GM06990 (cell line): ENCODE measurements at regions not wholly inside any gene's neighbourhood (a gene's known extent, or its start where the extent isn't known, plus 50 kb on each side); places are given as distances from the start of the nearest gene placed in this dataset.

Experiments
- DNase-seq: peaks from one replicate; pipeline ENCODE4 v3.0.0-alpha.2; 2011; ENCODE audit not compliant: insufficient read length; ENCODE audit errors: extremely low read depth
- H3K27me3 ChIP-seq: replicated peaks from 2 replicates; pipeline ENCODE4 v1.6.0; 2011; ENCODE audit warnings: low read length; ENCODE audit not compliant: control insufficient read depth, insufficient read depth
- H3K36me3 ChIP-seq: 2 replicates; pipeline ENCODE4 v1.5.1; 2011; ENCODE audit warnings: low read length; ENCODE audit not compliant: control insufficient read depth, insufficient read depth
- H3K4me3 ChIP-seq: replicated peaks from 2 replicates; pipeline ENCODE4 v1.5.1; 2011; ENCODE audit warnings: low read depth, mild to moderate bottlenecking, control low read depth, low read length
- TF ChIP-seq, protein P1 (sequence below): IDR thresholded peaks from 2 replicates; pipeline ENCODE4 v1.5.1; 2011; ENCODE audit warnings: low read length, control low read depth, mild to moderate bottlenecking, inconsistent platforms; ENCODE audit not compliant: insufficient read depth, poor library complexity, severe bottlenecking

- Histone ChIP-seq H3K36me3 (no peaks in the 10 kb centered on the region), H3K4me3 (no peak overlapping the region), H3K27me3 (no peaks in the 10 kb centered on the region)
- TF ChIP-seq, protein P1, sequence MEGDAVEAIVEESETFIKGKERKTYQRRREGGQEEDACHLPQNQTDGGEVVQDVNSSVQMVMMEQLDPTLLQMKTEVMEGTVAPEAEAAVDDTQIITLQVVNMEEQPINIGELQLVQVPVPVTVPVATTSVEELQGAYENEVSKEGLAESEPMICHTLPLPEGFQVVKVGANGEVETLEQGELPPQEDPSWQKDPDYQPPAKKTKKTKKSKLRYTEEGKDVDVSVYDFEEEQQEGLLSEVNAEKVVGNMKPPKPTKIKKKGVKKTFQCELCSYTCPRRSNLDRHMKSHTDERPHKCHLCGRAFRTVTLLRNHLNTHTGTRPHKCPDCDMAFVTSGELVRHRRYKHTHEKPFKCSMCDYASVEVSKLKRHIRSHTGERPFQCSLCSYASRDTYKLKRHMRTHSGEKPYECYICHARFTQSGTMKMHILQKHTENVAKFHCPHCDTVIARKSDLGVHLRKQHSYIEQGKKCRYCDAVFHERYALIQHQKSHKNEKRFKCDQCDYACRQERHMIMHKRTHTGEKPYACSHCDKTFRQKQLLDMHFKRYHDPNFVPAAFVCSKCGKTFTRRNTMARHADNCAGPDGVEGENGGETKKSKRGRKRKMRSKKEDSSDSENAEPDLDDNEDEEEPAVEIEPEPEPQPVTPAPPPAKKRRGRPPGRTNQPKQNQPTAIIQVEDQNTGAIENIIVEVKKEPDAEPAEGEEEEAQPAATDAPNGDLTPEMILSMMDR, result peak; percentile 16
- DNase-seq, result no peak
Observed at GRCh38 chr4:100576570-100576969, 58.7 kb upstream of the EMCN start.

GRCh38 chr4:100574607-100575006 lies 56.8 kb upstream of the EMCN start:
- H3K36me3 ChIP-seq, result no peaks in the 10 kb centered on the region
- no peaks in the 10 kb centered on the region for H3K27me3 ChIP-seq
- no peak for DNase-seq
- no peak overlapping the region for H3K4me3 ChIP-seq
- TF ChIP-seq, protein P1, result no peak

GRCh38 chr4:100569196-100569595 lies 51.4 kb upstream of the EMCN start:
- no peaks in the 10 kb centered on the region for H3K27me3 ChIP-seq
- H3K36me3 ChIP-seq, result no peaks in the 10 kb centered on the region
- peak; percentile 30 for DNase-seq
- no peak overlapping the region for H3K4me3 ChIP-seq
- TF ChIP-seq, protein P1, result no peak
